ENCODE measurements at regions not wholly inside any gene's neighbourhood (a gene's known extent, or its start where the extent isn't known, plus 50 kb on each side); places are given as distances from the start of the nearest gene placed in this dataset.

DNA sequence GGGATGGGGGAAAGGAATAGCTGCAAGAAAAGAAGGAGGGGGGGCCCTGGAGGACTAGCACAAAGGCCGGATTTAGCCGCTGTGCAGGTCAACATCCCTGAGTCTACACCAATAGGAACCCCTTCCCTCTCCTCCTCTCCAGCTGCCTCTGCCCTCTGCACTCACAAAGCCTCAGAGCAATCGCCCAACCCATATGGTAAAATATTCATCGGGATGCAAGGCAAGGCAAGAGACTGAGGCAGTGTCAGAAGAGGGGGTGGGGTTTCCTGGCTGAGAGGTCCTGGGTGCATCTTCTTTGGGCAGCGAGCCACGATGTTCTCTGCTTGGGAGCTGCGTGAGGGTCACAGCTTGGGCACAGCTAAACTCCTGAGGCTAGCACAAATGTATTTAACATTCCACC lies 115.5 kb upstream of the NLRP1 start:
- 15 to 18% methylated on average over 2 to 4 of the region's 7 CpGs for WGBS, 2 donors (ENCODE audit: low coverage in 1 of 2)
- Histone ChIP-seq H3K4me1 (no peaks in the 10 kb centered on the region), H3K36me3 (no peaks in the 10 kb centered on the region), H3K9me3 (peaks cover 0 to 27% (median 0%) of the 10 kb centered on the region in 3 donors), H3K27ac (no peak overlapping the region), H3K27me3 (peaks cover 74% of the 10 kb centered on the region), H3K4me3 (no peak overlapping the region)
- ATAC-seq: no peak
- TF ChIP-seq POLR2A (IDR thresholded peaks at IDR 0.05) (no peak), POLR2AphosphoS5 (IDR thresholded peaks at IDR 0.05) (no peak), EP300 (IDR thresholded peaks at IDR 0.05) (no peak)
- TF ChIP-seq, protein P1, sequence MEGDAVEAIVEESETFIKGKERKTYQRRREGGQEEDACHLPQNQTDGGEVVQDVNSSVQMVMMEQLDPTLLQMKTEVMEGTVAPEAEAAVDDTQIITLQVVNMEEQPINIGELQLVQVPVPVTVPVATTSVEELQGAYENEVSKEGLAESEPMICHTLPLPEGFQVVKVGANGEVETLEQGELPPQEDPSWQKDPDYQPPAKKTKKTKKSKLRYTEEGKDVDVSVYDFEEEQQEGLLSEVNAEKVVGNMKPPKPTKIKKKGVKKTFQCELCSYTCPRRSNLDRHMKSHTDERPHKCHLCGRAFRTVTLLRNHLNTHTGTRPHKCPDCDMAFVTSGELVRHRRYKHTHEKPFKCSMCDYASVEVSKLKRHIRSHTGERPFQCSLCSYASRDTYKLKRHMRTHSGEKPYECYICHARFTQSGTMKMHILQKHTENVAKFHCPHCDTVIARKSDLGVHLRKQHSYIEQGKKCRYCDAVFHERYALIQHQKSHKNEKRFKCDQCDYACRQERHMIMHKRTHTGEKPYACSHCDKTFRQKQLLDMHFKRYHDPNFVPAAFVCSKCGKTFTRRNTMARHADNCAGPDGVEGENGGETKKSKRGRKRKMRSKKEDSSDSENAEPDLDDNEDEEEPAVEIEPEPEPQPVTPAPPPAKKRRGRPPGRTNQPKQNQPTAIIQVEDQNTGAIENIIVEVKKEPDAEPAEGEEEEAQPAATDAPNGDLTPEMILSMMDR (IDR thresholded peaks at IDR 0.05): no peak

DNA sequence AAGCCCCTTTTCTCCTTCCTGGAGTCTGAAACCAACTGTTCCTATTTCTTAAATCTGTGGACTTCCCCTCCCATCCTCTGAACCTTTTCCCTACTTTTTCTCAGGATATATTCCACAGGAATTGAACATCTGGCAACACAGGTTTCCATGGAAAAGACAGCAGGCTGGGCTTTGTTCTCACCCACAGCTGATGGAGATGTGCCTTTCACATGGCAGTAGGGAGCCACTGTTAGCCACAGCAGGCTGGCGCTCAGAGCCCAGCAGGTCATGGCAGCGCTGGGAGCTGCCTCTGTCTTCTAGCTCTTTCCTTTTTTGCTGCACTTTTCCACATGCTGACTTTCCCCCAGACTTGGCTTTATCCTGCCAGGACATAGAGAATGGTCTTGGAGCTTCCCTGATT lies 116.4 kb upstream of the NLRP1 start:
- Histone ChIP-seq H3K9me3 (peaks cover 0 to 27% (median 0%) of the 10 kb centered on the region in 3 donors), H3K36me3 (no peaks in the 10 kb centered on the region), H3K4me1 (no peaks in the 10 kb centered on the region), H3K27ac (no peak overlapping the region), H3K27me3 (peaks cover 80% of the 10 kb centered on the region), H3K4me3 (no peak overlapping the region)
- TF ChIP-seq, protein P1 (IDR thresholded peaks at IDR 0.05): no peak
- TF ChIP-seq EP300 (IDR thresholded peaks at IDR 0.05): no peak
- TF ChIP-seq POLR2A (IDR thresholded peaks at IDR 0.05): no peak
- no peak for TF ChIP-seq POLR2AphosphoS5 (IDR thresholded peaks at IDR 0.05)
- 36 to 73% methylated on average over 2 of the region's 2 CpGs for WGBS, 2 donors (ENCODE audit: low coverage in 1 of 2)
- no peak for ATAC-seq

DNA sequence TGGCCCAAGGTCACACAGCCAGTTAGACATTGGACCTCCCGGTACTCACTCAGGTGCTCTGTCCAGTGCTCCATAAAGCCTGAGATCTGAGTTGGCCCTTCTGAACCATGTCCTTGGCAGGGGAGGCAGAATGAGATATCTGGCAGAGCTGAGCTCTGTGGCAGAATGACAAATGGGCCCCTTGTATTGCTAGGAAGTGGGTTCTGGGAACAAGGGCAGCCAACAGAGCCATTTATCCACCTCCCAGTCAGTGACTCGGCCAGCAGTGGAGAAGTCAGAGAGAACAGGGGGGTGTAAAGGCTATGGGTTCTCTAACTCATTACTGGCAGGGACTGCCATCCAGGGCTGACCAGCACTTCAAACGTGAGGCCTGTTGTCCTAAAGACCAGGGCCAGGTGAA lies 117.1 kb upstream of the NLRP1 start:
- no peak overlapping the region for H3K4me3 ChIP-seq
- no peak overlapping the region for H3K27ac ChIP-seq
- 20 to 38% methylated on average over 1 to 3 of the region's 3 CpGs for WGBS, 2 donors (ENCODE audit: low coverage in 1 of 2)
- no peaks in the 10 kb centered on the region for H3K4me1 ChIP-seq
- no peaks in the 10 kb centered on the region for H3K36me3 ChIP-seq
- TF ChIP-seq, protein P1 (IDR thresholded peaks at IDR 0.05): no peak
- TF ChIP-seq EP300 (IDR thresholded peaks at IDR 0.05): no peak
- no peak for TF ChIP-seq POLR2AphosphoS5 (IDR thresholded peaks at IDR 0.05)
- no peak for TF ChIP-seq POLR2A (IDR thresholded peaks at IDR 0.05)
- no peak for ATAC-seq
- H3K27me3 ChIP-seq: peaks cover 74% of the 10 kb centered on the region
- H3K9me3 ChIP-seq: peaks cover 0 to 27% (median 0%) of the 10 kb centered on the region in 3 donors

DNA sequence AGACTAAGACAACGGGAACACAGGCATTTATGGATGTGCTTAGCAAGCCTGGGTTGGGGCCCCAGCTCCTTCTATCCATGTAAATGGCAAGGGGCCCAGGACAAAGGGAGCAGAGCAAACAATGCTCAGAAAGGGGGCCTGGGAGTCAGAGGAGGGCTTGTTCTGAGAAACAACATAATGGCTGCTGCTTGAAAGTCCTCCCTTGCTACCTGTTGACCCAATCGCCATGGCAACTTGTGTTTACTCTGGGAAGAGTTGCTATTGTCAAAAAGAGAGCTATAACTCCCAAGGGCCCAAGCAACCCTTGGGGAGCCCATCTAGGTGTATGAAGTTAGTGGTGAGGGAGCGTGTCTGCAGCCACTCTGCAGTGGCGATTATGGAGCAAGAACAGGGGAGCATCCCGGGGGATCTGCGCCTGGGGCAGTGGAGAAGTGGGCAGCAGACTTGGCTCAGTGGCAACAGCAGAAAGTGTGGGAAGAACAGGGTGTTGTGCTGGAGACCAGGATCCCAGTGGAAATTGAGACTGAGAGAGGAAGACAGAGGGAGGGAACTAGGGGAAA lies 118.7 kb upstream of the NLRP1 start:
- no peaks in the 10 kb centered on the region for H3K4me1 ChIP-seq
- 70 to 80% methylated on average over 2 to 6 of the region's 6 CpGs for WGBS, 2 donors (ENCODE audit: low coverage in 1 of 2)
- H3K36me3 ChIP-seq: no peaks in the 10 kb centered on the region
- H3K4me3 ChIP-seq: no peak overlapping the region
- H3K9me3 ChIP-seq: peaks cover 0 to 29% (median 0%) of the 10 kb centered on the region in 3 donors
- no peak for ATAC-seq
- H3K27me3 ChIP-seq: peaks cover 57% of the 10 kb centered on the region
- no peak overlapping the region for H3K27ac ChIP-seq
- TF ChIP-seq POLR2AphosphoS5 (IDR thresholded peaks at IDR 0.05): no peak
- TF ChIP-seq, protein P1 (IDR thresholded peaks at IDR 0.05): no peak
- no peak for TF ChIP-seq POLR2A (IDR thresholded peaks at IDR 0.05)
- TF ChIP-seq EP300 (IDR thresholded peaks at IDR 0.05): no peak

DNA sequence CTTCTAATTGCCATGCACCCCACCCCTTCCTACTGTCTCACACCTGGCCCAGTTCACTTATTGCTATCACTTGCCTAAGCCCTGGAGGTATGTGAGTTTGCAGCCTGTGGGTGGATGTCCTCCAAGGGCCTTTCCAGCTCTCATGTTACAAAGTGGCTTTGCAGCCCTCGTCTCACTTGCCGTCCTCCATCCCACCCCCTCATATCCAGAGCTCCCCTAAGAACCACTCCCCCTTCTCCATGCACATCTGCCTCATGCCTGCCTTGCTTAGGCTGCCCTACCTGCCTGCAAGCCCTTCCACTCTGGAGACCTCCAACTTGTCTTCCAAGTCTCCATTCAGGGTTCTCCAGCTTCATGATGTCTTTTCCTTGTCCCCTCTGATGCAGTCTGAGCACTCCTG lies 119.4 kb upstream of the NLRP1 start:
- WGBS, 2 donors (ENCODE audit: low coverage in 1 of 2): 20 to 22% methylated on average over 2 of the region's 2 CpGs
- ATAC-seq: no peak

More for the DNA sequence above, 119.4 kb upstream of the NLRP1 start:
- H3K4me3 ChIP-seq: no peak overlapping the region
- TF ChIP-seq EP300 (IDR thresholded peaks at IDR 0.05): no peak
- TF ChIP-seq, protein P1 (IDR thresholded peaks at IDR 0.05): no peak
- no peak for TF ChIP-seq POLR2A (IDR thresholded peaks at IDR 0.05)
- no peak for TF ChIP-seq POLR2AphosphoS5 (IDR thresholded peaks at IDR 0.05)
- H3K27ac ChIP-seq: no peak overlapping the region
- H3K4me1 ChIP-seq: no peaks in the 10 kb centered on the region
- peaks cover 0 to 32% (median 0%) of the 10 kb centered on the region in 3 donors for H3K9me3 ChIP-seq
- peaks cover 50% of the 10 kb centered on the region for H3K27me3 ChIP-seq
- no peaks in the 10 kb centered on the region for H3K36me3 ChIP-seq

Data from gastroesophageal sphincter (tissue), 4 donors.